Heart left ventricle (tissue), 16 donors: ENCODE measurements at regions not wholly inside any gene's neighbourhood (a gene's known extent, or its start where the extent isn't known, plus 50 kb on each side); places are given as distances from the start of the nearest gene placed in this dataset.
A peak's percentile ranks its signal among the peaks of the same experiment; 100 is the strongest.

Experiments
- ATAC-seq, 4 donors: fragments of 200-7000 bp; cut with Tn5 transposase; one replicate each; pipeline ENCODE4 v1.9.1; 2020 to 2022; ENCODE audit warnings: moderate library complexity in 4 of 4, mild to moderate bottlenecking in 3 of 4, moderate number of reproducible peaks in 1 of 4
- DNase-seq, 5 donors: peaks; one replicate each; pipeline ENCODE4 v3.0.0-alpha.2; 2020
- H3K27ac ChIP-seq, 12 donors: fragments of 200-600 bp; sonication (generic) in 4 of 12; one replicate each; pipeline versions ENCODE4 v1.5.0 to v1.8.0; 2016 to 2022; ENCODE audit warnings: mild to moderate bottlenecking in 2 of 12
- H3K27me3 ChIP-seq, 9 donors: fragments of 200-600 bp; sonication (generic) in 2 of 9; one replicate each; pipeline versions ENCODE4 v1.5.1 to v1.8.0; 2016 to 2022; ENCODE audit warnings: mild to moderate bottlenecking in 3 of 9
- H3K36me3 ChIP-seq, 9 donors: fragments of 200-600 bp; sonication (generic) in 2 of 9; one replicate each; pipeline versions ENCODE4 v1.5.0 to v1.8.0; 2018 to 2022; ENCODE audit warnings: mild to moderate bottlenecking in 2 of 9
- H3K4me1 ChIP-seq, 12 donors: fragments of 200-600 bp; sonication (generic) in 4 of 12; one replicate each; pipeline versions ENCODE4 v1.5.0 to v1.8.0; 2016 to 2022; ENCODE audit warnings: mild to moderate bottlenecking in 3 of 12
- H3K4me3 ChIP-seq, 12 donors: fragments of 200-600 bp; sonication (generic) in 4 of 12; one replicate each; pipeline versions ENCODE4 v1.5.0 to v1.8.0; 2017 to 2022; ENCODE audit warnings: mild to moderate bottlenecking in 9 of 12, moderate library complexity in 4 of 12
- H3K9me3 ChIP-seq, 12 donors: fragments of 200-600 bp; sonication (generic) in 4 of 12; one replicate each; pipeline versions ENCODE4 v1.5.0 to v1.8.0; 2016 to 2022; ENCODE audit warnings: mild to moderate bottlenecking in 1 of 12
- CTCF ChIP-seq, 12 donors: fragments of 200-600 bp; sonication (generic) in 4 of 12; IDR thresholded peaks; one replicate each; pipeline versions ENCODE4 v1.5.0 to v1.8.0; 2018 to 2022; ENCODE audit warnings: antibody characterized with exemption in 12 of 12, mild to moderate bottlenecking in 5 of 12
- POLR2A ChIP-seq, 2 donors: fragments of 450-650 bp; IDR thresholded peaks; one replicate each; pipeline ENCODE4 v1.6.1; 2017; ENCODE audit warnings: antibody characterized with exemption in 2 of 2, mild to moderate bottlenecking in 2 of 2, moderate library complexity in 2 of 2
- WGBS, 4 donors: extraction: QIAGEN DNeasy Blood & Tissue Kit in 2 of 4; methylation state at CpG; one replicate each; pipeline versions ENCODE4 v1.1.5 to v1.1.7; 2013 to 2018; 5-methylcytosine and 5-hydroxymethylcytosine counted together
- intact Hi-C, 10 donors: fragments of 100-400 bp; cut with DNase I; formaldehyde crosslinking; loops; one replicate each; pipeline versions ENCODE4 v1.11.1 to v1.14.2; 2022
- donor health status: ischemic (EF 13 %, LVEDD 7.1; RV severe dilation, severe dysfunction).
- donor health status: healthy with polysubstance abuse.
- donor health status: DM: no; HTN: yes; CAD: no.
- donor health status: DM: no; HTN: no; CAD: no.
- donor health status: ischemic (EF 25% LVEDD 6.9; RV normal size, moderate dysfunction).
- donor health status: ischemic (EF 25% LVEDD 5.7; RV mildly dilated, moderate dysfunction).
- donor health status: healthy.
- donor health status: DM: yes; HTN: yes; CAD: no.
- donor health status: ischemic (EF 35%, LVEDD 5.7; RV mildly dilated, moderate dysfunction).
- donor health status: nonischemic (EF 11% LVEDD 7.7; RV severe dilation, severe dysfunction).
- donor health status: DM: yes; HTN: yes; CAD: no.
- donor health status: PGD.
- donor health status: ischemic (EF 29% LVEDD 5.4; RV normal size, mild dysfunction).
- donor health status: nonischemic (EF 23%, LVEDD 6.1; RV moderate dilation, normal function).

GRCh38 chr6:14212632-14213031 lies 95.1 kb downstream of the CD83 start:
- 95 to 100% (median 98%) methylated on average over 5 of the region's 5 CpGs for WGBS, 4 donors
- no peaks in the 10 kb centered on the region for H3K9me3 ChIP-seq
- intact Hi-C loops: loop anchor here (5.0 to 10.0 kb wide), 26 partner anchors 212 to 1412 kb away; partner anchors contain the start of gene JARID2 (in 2 of the 10)
- no peak overlapping the region for H3K27ac ChIP-seq
- no peaks in the 10 kb centered on the region for H3K36me3 ChIP-seq
- no peaks in the 10 kb centered on the region for H3K27me3 ChIP-seq
- DNase-seq (no peak), ATAC-seq (no peak)
- no peak overlapping the region for H3K4me3 ChIP-seq
- H3K4me1 ChIP-seq: peaks cover 0 to 23% (median 15%) of the 10 kb centered on the region in 12 donors
- TF ChIP-seq POLR2A (IDR thresholded peaks at IDR 0.05) (no peak), CTCF (IDR thresholded peaks at IDR 0.05) (no peak)

- Histone ChIP-seq H3K9me3 (no peaks in the 10 kb centered on the region), H3K27me3 (no peaks in the 10 kb centered on the region), H3K36me3 (no peaks in the 10 kb centered on the region), H3K4me1 (peaks cover 0 to 2% (median 1%) of the 10 kb centered on the region in 12 donors), H3K4me3 (no peak overlapping the region), H3K27ac (no peak overlapping the region)
- TF ChIP-seq POLR2A (IDR thresholded peaks at IDR 0.05): no peak
- TF ChIP-seq CTCF (IDR thresholded peaks at IDR 0.05): no peak
- 88 to 92% (median 91%) methylated on average over 13 of the region's 13 CpGs for WGBS, 4 donors
- ATAC-seq (no peak), DNase-seq (no peak)
- intact Hi-C loops: loop anchor here in 9 of 10 donors (5.0 to 10.0 kb wide), 13 partner anchors 208 to 1408 kb away; partner anchors contain the start of gene JARID2 (in 1 of the 9)
These were observed 99.5 kb downstream of the CD83 start for GRCh38 chr6:14216946-14217684.

GRCh38 chr6:14217728-14218518 lies 100.4 kb downstream of the CD83 start:
- Histone ChIP-seq H3K27ac (no peak overlapping the region), H3K9me3 (no peaks in the 10 kb centered on the region), H3K4me3 (peak overlapping the region in 2 of 12 donors; percentile 7 to 24), H3K36me3 (no peaks in the 10 kb centered on the region), H3K4me1 (no peaks in the 10 kb centered on the region), H3K27me3 (no peaks in the 10 kb centered on the region)
- ATAC-seq: no peak
- no peak for TF ChIP-seq POLR2A (IDR thresholded peaks at IDR 0.05)
- DNase-seq: no peak
- WGBS, 4 donors: 71 to 81% (median 75%) methylated on average over 12 of the region's 12 CpGs
- intact Hi-C loops: loop anchor here in 9 of 10 donors (5.0 to 10.0 kb wide), 13 partner anchors 207 to 1407 kb away; partner anchors contain the start of gene JARID2 (in 1 of the 9)

- Histone ChIP-seq H3K27ac (no peak overlapping the region), H3K9me3 (no peaks in the 10 kb centered on the region), H3K4me3 (no peak overlapping the region), H3K4me1 (no peaks in the 10 kb centered on the region), H3K27me3 (no peaks in the 10 kb centered on the region), H3K36me3 (no peaks in the 10 kb centered on the region)
- 95 to 98% (median 97%) methylated on average over 1 of the region's 1 CpG for WGBS, 4 donors
- ATAC-seq: no peak
- intact Hi-C loops: loop anchor here in 9 of 10 donors (5.0 to 10.0 kb wide), 13 partner anchors 206 to 1406 kb away; partner anchors contain the start of gene JARID2 (in 1 of the 9)
- DNase-seq: no peak
- TF ChIP-seq CTCF (IDR thresholded peaks at IDR 0.05): no peak
- no peak for TF ChIP-seq POLR2A (IDR thresholded peaks at IDR 0.05)
These were observed 100.9 kb downstream of the CD83 start for GRCh38 chr6:14218519-14218800.
